Upper lobe of left lung (tissue), 4 donors: ENCODE measurements at regions not wholly inside any gene's neighbourhood (a gene's known extent, or its start where the extent isn't known, plus 50 kb on each side); places are given as distances from the start of the nearest gene placed in this dataset.

Source experiments
- POLR2A ChIP-seq, 4 donors: fragments of 450-650 bp; IDR thresholded peaks; one replicate each; pipeline ENCODE4 v1.5.1; 2016 to 2017; ENCODE audit warnings: antibody characterized with exemption in 4 of 4, mild to moderate bottlenecking in 2 of 4
- TF ChIP-seq, protein P1 (sequence below), 6 experiments: fragments of 450-650 bp in 4 of 6; fragments of 200-600 bp in 2 of 6; sonication (generic) in 2 of 6; IDR thresholded peaks; one replicate each; pipeline ENCODE4 v1.5.1; 2016 to 2019; ENCODE audit warnings: antibody characterized with exemption in 6 of 6

DNA sequence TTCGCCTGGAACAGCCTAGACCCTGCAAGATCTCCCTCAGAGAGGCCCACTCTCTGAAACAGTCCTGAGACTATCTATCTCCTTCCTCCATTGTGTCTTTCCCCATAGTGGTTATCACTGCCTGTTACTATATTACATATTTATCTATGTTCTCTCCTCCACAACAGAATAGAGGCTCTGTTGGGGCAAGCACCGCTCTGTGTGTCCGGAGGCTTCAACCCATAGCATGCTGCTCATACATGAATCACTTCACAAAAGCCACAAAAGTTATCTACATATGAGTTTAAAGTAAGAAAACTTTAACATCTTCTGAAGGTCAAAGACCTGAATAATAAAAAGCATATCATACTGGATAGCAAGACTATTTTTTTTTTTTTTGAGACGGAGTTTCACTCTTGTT is 242.1 kb upstream of the HS6ST1 start:
- TF ChIP-seq, protein P1, sequence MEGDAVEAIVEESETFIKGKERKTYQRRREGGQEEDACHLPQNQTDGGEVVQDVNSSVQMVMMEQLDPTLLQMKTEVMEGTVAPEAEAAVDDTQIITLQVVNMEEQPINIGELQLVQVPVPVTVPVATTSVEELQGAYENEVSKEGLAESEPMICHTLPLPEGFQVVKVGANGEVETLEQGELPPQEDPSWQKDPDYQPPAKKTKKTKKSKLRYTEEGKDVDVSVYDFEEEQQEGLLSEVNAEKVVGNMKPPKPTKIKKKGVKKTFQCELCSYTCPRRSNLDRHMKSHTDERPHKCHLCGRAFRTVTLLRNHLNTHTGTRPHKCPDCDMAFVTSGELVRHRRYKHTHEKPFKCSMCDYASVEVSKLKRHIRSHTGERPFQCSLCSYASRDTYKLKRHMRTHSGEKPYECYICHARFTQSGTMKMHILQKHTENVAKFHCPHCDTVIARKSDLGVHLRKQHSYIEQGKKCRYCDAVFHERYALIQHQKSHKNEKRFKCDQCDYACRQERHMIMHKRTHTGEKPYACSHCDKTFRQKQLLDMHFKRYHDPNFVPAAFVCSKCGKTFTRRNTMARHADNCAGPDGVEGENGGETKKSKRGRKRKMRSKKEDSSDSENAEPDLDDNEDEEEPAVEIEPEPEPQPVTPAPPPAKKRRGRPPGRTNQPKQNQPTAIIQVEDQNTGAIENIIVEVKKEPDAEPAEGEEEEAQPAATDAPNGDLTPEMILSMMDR (IDR thresholded peaks at IDR 0.05), result no peak
- TF ChIP-seq POLR2A (IDR thresholded peaks at IDR 0.05), result no peak
